ENCODE measurements at regions not wholly inside any gene's neighbourhood (a gene's known extent, or its start where the extent isn't known, plus 50 kb on each side); places are given as distances from the start of the nearest gene placed in this dataset.

DNA sequence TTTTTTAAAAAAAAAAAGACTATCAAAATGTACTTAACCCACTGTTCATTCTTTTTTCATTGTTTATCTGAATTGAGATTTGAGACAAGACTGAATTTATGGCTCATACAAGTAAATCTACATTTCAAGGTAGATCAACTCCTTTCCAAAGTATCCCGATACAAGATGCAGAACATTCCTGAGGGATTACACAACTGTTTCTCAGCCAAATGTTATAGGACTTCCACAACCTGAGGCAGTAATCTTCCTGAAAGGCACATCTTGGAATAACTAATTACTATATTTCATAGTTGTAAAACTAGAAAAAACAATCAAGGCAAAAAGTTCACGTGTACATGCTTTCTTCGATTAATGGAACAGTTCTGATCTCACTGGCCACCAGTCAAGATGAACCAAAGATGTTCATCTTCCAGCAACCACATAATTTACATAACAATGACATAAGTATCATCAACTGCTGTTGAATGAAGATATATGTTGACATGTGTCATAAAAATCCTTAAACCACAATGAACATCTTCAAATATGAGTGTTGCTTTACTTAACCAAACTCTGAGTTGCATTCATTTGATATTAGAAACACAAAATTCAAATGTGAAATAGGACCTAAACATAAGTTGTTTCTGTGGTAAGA is 225.2 kb upstream of the DKK2 start:
- Histone ChIP-seq H3K27ac (ENCODE audit: low read depth, low read length) (no peak overlapping the region), H3K4me3 (ENCODE audit: low read length) (no peak overlapping the region), H3K9ac (ENCODE audit: extremely low read depth, low read length, poor library complexity, severe bottlenecking) (no peak overlapping the region), H3K4me1 (ENCODE audit: control insufficient read depth, insufficient read depth, low read length) (no peaks in the 10 kb centered on the region), H3K36me3 (ENCODE audit: control insufficient read depth, insufficient read depth, low read length) (no peaks in the 10 kb centered on the region), H3K9me3 (ENCODE audit: control insufficient read depth, low read length) (no peaks in the 10 kb centered on the region), H3K27me3 (ENCODE audit: control insufficient read depth, insufficient read depth, low read length, poor library complexity, severe bottlenecking) (no peaks in the 10 kb centered on the region)
- Mint-ChIP-seq H3K36me3 (ENCODE audit: low read depth) (no peaks in the 10 kb centered on the region), H3K4me1 (no peaks in the 10 kb centered on the region), H3K27me3 (ENCODE audit: insufficient read depth) (no peaks in the 10 kb centered on the region), H3K9me3 (no peaks in the 10 kb centered on the region), H3K4me3 (no peak overlapping the region), H3K27ac (no peak overlapping the region)
- DNase-seq = no peak
- 91 to 100% methylated on average over 1 to 3 of the region's 3 CpGs for WGBS, 2 experiments (ENCODE audit: insufficient coverage in 1 of 2, insufficient read length in 1 of 2)
- TF ChIP-seq, protein P1, sequence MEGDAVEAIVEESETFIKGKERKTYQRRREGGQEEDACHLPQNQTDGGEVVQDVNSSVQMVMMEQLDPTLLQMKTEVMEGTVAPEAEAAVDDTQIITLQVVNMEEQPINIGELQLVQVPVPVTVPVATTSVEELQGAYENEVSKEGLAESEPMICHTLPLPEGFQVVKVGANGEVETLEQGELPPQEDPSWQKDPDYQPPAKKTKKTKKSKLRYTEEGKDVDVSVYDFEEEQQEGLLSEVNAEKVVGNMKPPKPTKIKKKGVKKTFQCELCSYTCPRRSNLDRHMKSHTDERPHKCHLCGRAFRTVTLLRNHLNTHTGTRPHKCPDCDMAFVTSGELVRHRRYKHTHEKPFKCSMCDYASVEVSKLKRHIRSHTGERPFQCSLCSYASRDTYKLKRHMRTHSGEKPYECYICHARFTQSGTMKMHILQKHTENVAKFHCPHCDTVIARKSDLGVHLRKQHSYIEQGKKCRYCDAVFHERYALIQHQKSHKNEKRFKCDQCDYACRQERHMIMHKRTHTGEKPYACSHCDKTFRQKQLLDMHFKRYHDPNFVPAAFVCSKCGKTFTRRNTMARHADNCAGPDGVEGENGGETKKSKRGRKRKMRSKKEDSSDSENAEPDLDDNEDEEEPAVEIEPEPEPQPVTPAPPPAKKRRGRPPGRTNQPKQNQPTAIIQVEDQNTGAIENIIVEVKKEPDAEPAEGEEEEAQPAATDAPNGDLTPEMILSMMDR (conservative IDR thresholded peaks at IDR 0.05) = no peak

DNA sequence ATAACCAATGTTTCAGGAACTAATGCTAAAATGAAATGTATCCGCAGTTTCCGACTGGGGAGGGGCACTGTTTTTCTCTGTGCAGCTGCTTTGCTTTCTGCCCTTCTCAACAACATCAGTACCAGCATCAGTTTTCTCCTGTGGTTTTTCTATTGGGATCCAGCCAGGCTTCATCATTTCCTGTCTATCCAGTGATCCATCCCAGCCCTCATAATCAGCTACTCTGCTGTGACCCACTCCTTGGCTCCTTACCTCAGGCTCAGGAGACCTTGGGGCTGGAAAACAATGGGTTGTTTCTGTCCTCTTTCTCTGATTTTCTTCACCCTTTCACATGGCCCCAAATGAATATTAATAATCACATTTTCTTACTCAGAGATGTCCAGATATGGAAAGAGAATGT is 222.2 kb upstream of the DKK2 start:
- H3K36me3 ChIP-seq (ENCODE audit: control insufficient read depth, insufficient read depth, low read length) = no peaks in the 10 kb centered on the region
- Mint-ChIP-seq H3K27ac (no peak overlapping the region), H3K4me1 (no peaks in the 10 kb centered on the region), H3K9me3 (no peaks in the 10 kb centered on the region), H3K36me3 (ENCODE audit: low read depth) (no peaks in the 10 kb centered on the region), H3K27me3 (ENCODE audit: insufficient read depth) (no peaks in the 10 kb centered on the region), H3K4me3 (no peak overlapping the region)
- no peaks in the 10 kb centered on the region for H3K4me1 ChIP-seq (ENCODE audit: control insufficient read depth, insufficient read depth, low read length)
- no peaks in the 10 kb centered on the region for H3K9me3 ChIP-seq (ENCODE audit: control insufficient read depth, low read length)
- WGBS, 2 experiments (ENCODE audit: insufficient coverage in 1 of 2, insufficient read length in 1 of 2) = 96 to 100% methylated on average over 2 of the region's 2 CpGs
- TF ChIP-seq, protein P1 (conservative IDR thresholded peaks at IDR 0.05) = no peak
- no peak overlapping the region for H3K27ac ChIP-seq (ENCODE audit: low read depth, low read length)
- no peak overlapping the region for H3K9ac ChIP-seq (ENCODE audit: extremely low read depth, low read length, poor library complexity, severe bottlenecking)
- H3K27me3 ChIP-seq (ENCODE audit: control insufficient read depth, insufficient read depth, low read length, poor library complexity, severe bottlenecking) = no peaks in the 10 kb centered on the region
- no peak for DNase-seq
- H3K4me3 ChIP-seq (ENCODE audit: low read length) = no peak overlapping the region

DNA sequence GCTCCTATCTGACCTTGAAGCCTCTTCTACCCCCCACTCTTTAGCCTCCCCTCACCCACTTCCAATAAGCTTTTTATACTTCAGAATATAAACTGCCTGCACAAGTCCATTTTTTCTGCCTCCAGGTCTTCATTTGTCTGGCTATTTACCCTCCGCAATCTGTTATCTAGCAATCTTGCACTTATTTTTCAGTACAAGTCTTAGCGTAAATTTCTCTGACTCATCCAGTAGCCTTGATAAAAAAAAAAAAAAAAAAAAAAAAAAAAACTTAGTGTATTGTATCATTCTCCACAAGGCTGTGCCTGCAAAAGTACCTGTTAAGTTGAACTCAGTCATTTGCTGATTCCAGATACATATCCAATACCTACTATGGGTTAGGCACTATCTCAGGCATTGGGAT is 219.5 kb upstream of the DKK2 start:
- Histone ChIP-seq H3K9me3 (ENCODE audit: control insufficient read depth, low read length) (no peaks in the 10 kb centered on the region), H3K27ac (ENCODE audit: low read depth, low read length) (no peak overlapping the region), H3K9ac (ENCODE audit: extremely low read depth, low read length, poor library complexity, severe bottlenecking) (no peak overlapping the region), H3K27me3 (ENCODE audit: control insufficient read depth, insufficient read depth, low read length, poor library complexity, severe bottlenecking) (no peaks in the 10 kb centered on the region), H3K4me3 (ENCODE audit: low read length) (no peak overlapping the region), H3K36me3 (ENCODE audit: control insufficient read depth, insufficient read depth, low read length) (no peaks in the 10 kb centered on the region), H3K4me1 (ENCODE audit: control insufficient read depth, insufficient read depth, low read length) (no peaks in the 10 kb centered on the region)
- DNase-seq = no peak
- TF ChIP-seq, protein P1 (conservative IDR thresholded peaks at IDR 0.05) = no peak
- WGBS, 2 experiments (ENCODE audit: insufficient coverage in 1 of 2, insufficient read length in 1 of 2) = 87% methylated on average over 1 of the region's 2 CpGs; no CpG with 5 or more reads in 1 of the 2 experiments
- no peaks in the 10 kb centered on the region for H3K27me3 Mint-ChIP-seq (ENCODE audit: insufficient read depth)
- H3K36me3 Mint-ChIP-seq (ENCODE audit: low read depth) = no peaks in the 10 kb centered on the region
- no peaks in the 10 kb centered on the region for H3K4me1 Mint-ChIP-seq
- H3K4me3 Mint-ChIP-seq = no peak overlapping the region
- no peak overlapping the region for H3K27ac Mint-ChIP-seq
- no peaks in the 10 kb centered on the region for H3K9me3 Mint-ChIP-seq

Measured in endodermal cell (in vitro differentiated cells).